ENCODE measurements at regions not wholly inside any gene's neighbourhood (a gene's known extent, or its start where the extent isn't known, plus 50 kb on each side); places are given as distances from the start of the nearest gene placed in this dataset.
A peak's percentile ranks its signal among the peaks of the same experiment; 100 is the strongest.

GRCh38 chr6:44041461-44042260, 85.6 kb downstream of the MRPL14 start:
- peak; percentile 88 for ATAC-seq
- TF ChIP-seq TCF4 (CRISPR knock-in tag; IDR thresholded peaks at IDR 0.05; ENCODE audit: borderline replicate concordance): no peak
- TF ChIP-seq ESRRG (CRISPR knock-in tag; IDR thresholded peaks at IDR 0.05): no peak
- TF ChIP-seq TOX (CRISPR knock-in tag; IDR thresholded peaks at IDR 0.05; ENCODE audit: borderline replicate concordance): no peak
- TF ChIP-seq ZNF70 (CRISPR knock-in tag; IDR thresholded peaks at IDR 0.05): no peak
- TF ChIP-seq ZNF8 (CRISPR knock-in tag; IDR thresholded peaks at IDR 0.05): no peak
- TF ChIP-seq RARB (CRISPR knock-in tag; IDR thresholded peaks at IDR 0.05): peak; percentile 43; the same call in 1 of the 2 replicates
- TF ChIP-seq, protein P1, sequence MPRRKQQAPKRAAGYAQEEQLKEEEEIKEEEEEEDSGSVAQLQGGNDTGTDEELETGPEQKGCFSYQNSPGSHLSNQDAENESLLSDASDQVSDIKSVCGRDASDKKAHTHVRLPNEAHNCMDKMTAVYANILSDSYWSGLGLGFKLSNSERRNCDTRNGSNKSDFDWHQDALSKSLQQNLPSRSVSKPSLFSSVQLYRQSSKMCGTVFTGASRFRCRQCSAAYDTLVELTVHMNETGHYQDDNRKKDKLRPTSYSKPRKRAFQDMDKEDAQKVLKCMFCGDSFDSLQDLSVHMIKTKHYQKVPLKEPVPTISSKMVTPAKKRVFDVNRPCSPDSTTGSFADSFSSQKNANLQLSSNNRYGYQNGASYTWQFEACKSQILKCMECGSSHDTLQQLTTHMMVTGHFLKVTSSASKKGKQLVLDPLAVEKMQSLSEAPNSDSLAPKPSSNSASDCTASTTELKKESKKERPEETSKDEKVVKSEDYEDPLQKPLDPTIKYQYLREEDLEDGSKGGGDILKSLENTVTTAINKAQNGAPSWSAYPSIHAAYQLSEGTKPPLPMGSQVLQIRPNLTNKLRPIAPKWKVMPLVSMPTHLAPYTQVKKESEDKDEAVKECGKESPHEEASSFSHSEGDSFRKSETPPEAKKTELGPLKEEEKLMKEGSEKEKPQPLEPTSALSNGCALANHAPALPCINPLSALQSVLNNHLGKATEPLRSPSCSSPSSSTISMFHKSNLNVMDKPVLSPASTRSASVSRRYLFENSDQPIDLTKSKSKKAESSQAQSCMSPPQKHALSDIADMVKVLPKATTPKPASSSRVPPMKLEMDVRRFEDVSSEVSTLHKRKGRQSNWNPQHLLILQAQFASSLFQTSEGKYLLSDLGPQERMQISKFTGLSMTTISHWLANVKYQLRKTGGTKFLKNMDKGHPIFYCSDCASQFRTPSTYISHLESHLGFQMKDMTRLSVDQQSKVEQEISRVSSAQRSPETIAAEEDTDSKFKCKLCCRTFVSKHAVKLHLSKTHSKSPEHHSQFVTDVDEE (CRISPR knock-in tag; IDR thresholded peaks at IDR 0.05): no peak
- TF ChIP-seq CSDC2 (CRISPR knock-in tag; IDR thresholded peaks at IDR 0.05): peak; percentile 76; the same call in 1 of the 2 replicates
- no peak for TF ChIP-seq OSR1 (CRISPR knock-in tag; IDR thresholded peaks at IDR 0.05)
- TF ChIP-seq CREB5 (CRISPR knock-in tag; IDR thresholded peaks at IDR 0.05; ENCODE audit: low read depth): no peak

GRCh38 chr6:44040786-44041185, 86.5 kb downstream of the MRPL14 start:
- TF ChIP-seq PPARA (CRISPR knock-in tag; IDR thresholded peaks at IDR 0.05; ENCODE audit: borderline replicate concordance) (no peak), BACH2 (CRISPR knock-in tag; IDR thresholded peaks at IDR 0.05; ENCODE audit: borderline replicate concordance) (no peak), ESRRG (CRISPR knock-in tag; IDR thresholded peaks at IDR 0.05) (no peak), POU6F1 (CRISPR knock-in tag; IDR thresholded peaks at IDR 0.05; ENCODE audit: borderline replicate concordance, low read depth) (no peak), ZFP3 (CRISPR knock-in tag; IDR thresholded peaks at IDR 0.05) (no peak), ISL1 (CRISPR knock-in tag; IDR thresholded peaks at IDR 0.05) (no peak), RARB (CRISPR knock-in tag; IDR thresholded peaks at IDR 0.05) (no peak), ZC3H10 (CRISPR knock-in tag; IDR thresholded peaks at IDR 0.05) (no peak), CSDC2 (CRISPR knock-in tag; IDR thresholded peaks at IDR 0.05) (no peak), ZNF565 (CRISPR knock-in tag; conservative IDR thresholded peaks at IDR 0.05; ENCODE audit: low read depth) (no peak), TOX (CRISPR knock-in tag; IDR thresholded peaks at IDR 0.05; ENCODE audit: borderline replicate concordance) (no peak), ZNF70 (CRISPR knock-in tag; IDR thresholded peaks at IDR 0.05) (no peak), CREB5 (CRISPR knock-in tag; IDR thresholded peaks at IDR 0.05; ENCODE audit: low read depth) (no peak), SNAI2 (CRISPR knock-in tag; IDR thresholded peaks at IDR 0.05) (no peak)
- TF ChIP-seq, protein P2, sequence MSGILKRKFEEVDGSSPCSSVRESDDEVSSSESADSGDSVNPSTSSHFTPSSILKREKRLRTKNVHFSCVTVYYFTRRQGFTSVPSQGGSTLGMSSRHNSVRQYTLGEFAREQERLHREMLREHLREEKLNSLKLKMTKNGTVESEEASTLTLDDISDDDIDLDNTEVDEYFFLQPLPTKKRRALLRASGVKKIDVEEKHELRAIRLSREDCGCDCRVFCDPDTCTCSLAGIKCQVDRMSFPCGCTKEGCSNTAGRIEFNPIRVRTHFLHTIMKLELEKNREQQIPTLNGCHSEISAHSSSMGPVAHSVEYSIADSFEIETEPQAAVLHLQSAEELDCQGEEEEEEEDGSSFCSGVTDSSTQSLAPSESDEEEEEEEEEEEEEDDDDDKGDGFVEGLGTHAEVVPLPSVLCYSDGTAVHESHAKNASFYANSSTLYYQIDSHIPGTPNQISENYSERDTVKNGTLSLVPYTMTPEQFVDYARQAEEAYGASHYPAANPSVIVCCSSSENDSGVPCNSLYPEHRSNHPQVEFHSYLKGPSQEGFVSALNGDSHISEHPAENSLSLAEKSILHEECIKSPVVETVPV (CRISPR knock-in tag; IDR thresholded peaks at IDR 0.05): no peak
- TF ChIP-seq, protein P1 (CRISPR knock-in tag; IDR thresholded peaks at IDR 0.05): no peak
- no peak for ATAC-seq
